ENCODE measurements at regions not wholly inside any gene's neighbourhood (a gene's known extent, or its start where the extent isn't known, plus 50 kb on each side); places are given as distances from the start of the nearest gene placed in this dataset.

DNA sequence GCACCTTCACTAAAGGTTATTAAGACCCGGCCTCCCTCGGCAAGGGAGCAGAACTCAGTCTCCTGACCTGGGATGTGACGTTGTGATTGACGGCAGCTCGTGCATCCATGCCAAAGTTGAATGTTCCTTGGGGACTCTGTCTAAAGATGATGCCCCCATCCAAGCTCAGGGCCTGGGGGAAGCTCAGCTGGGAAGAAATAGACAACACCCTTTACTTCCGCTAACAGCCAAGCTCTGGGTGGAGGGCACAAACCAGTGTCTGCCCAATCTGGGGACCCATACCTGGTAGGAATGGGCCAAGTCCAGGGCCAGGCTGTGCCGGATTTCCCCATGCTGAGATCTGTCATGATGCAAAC, 95.4 kb downstream of the RMI2 start:
- DNase-seq (ENCODE audit: low read depth), result no peak

DNA sequence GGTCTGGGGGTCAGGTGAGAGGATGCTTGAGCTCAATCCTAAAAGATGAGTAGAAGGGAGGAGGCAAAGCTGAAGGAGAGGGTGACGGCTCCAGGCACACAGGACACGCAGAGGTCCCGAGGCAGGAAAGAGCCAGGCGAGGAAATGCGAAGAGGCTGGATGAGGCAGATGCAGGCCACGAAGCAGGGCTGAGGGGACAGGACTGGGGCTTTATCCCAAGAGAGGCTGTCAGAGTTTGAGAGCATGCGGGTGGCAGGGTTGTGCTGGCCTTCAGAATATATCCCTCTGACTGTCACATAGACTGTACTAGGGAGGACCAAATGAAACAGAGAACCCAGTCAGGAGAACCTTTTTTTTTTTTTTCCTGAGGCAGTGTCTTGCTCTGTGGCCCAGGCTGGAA, 100.2 kb downstream of the RMI2 start:
- no peak for DNase-seq (ENCODE audit: low read depth)

DNA sequence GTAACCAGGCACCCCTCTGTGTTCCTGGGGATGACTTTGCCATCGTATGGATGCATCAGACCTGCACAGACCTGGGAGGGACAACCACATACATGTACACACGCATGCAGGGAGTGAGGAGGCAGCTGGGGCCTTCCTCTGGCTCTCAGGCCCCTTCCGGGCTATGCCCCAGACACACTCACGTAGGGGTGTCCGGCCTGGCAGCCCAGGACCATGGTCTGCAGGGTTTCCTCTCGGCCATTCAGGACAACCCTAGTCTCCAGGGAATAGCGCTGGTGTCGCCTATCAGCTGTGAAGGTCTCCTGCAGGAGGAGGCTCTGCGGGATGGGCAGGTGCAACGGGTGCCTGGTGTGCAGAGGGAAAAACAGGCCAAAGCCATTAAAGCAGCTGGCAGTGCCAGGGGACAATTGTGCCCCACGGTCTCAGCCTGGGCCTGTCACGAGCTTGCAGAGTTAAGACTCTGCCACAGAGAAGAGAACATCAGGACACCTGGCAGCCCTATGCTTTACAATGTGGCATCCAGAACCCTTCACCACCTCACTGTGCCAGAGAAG, 101.4 kb downstream of the RMI2 start:
- no peak for DNase-seq (ENCODE audit: low read depth)

DNA sequence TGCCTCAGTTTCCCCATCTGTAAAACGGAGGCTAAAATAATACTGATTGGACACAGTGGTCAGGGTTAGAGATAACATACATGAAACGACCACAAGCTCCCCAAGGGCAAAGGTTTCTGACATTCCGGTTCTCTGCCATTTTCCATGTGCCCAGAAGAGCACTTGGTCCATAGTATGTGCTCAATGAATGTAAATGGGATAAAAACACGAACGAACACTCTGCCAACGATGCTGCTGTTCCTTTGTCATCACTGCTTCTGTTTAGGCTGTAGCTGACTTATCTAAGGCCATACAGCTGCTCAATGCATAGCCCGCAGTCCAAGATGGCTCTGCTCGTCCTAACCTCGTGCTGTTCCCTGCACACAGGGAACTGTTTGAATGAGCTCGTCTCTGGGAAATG, 102.0 kb downstream of the RMI2 start:
- no peak for DNase-seq (ENCODE audit: low read depth)

DNA sequence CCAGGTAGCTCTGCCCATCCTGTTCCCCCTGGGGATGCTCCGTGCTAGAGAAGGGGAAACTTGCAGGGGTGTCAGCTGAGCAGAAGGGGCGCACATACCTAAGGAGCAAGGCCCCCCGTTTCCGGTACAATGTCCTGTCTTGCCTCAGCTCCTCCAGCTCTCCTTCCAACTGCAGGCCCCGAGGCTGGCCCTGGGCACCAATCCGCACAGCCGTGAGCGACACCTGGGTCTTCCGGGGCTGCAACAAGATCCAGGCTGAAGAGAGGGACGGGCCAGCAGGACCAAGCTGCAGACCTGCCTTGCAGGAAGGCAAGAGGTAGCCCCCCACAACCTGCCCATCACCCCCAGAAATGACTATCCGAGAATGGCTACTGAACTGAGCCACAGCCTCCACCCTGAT, 102.6 kb downstream of the RMI2 start:
- DNase-seq (ENCODE audit: low read depth), result no peak

DNA sequence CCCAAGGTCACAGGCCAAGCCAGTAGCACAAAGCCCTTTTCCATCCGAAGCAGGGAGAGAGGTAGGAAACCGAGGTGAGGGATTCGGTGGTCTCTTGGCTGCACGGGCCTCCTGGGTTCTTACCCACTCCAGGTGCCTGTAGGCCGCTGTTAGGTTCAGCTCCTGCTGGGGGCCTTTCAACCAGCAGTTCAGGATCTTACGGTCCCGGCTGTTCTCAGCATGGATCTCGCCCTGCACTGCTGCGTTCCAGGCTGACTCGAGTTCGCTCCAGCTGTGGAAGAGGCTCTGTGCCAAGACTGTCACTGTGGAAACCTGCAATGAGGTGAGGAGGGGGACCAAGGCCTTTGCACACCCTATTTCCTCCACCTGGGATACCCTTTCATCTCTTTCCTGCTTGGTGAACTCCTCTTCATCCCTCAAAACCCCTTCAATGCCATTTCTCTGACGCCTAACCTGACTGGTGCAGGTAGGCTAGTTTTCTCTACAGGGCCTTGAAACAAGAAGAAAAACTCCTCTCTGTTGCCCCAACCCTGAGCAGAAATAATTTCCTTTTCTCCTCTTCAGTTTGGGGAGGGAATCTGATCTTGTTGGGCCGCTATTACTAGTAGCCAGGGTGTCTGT, 103.6 kb downstream of the RMI2 start:
- DNase-seq (ENCODE audit: low read depth), result no peak

DNA sequence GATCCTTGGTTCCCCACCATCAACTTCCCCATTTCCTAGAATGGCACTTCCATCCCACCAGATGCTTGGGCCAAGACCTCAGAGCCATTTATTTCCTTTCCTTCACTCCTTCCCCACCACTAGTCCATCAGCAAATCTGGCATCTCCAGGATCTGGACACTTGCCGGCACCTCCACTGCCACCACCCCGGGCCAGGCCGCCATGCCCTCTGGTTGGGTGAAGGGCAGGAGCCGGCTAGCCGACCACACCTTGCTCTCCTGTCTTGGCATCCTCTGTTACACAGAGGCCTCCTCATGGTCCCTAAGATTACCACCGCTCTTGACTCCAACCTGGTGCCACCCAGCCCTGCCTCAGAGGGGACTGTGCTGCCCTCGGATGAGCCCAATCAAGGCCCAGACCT, 104.5 kb downstream of the RMI2 start:
- no peak for DNase-seq (ENCODE audit: low read depth)

DNA sequence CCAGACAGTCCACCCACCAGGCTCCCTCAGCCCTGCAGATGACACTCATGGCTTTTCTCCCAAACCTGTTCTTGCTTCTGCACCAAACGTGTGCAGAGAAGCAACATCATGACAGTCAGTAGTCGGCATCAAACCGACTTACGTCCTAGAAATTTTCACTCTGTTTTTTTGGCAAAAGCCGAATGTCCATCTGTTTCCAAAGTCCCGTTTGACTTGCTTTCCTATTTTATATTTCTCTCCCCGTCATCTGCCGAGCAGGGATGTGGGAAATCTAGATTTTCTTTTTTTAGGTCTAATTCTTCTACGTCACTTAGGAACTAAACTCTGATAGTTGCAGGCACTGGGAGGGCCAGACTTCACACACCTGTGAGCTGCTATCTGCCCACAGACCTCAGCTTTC, 104.9 kb downstream of the RMI2 start:
- DNase-seq (ENCODE audit: low read depth), result no peak

DNA sequence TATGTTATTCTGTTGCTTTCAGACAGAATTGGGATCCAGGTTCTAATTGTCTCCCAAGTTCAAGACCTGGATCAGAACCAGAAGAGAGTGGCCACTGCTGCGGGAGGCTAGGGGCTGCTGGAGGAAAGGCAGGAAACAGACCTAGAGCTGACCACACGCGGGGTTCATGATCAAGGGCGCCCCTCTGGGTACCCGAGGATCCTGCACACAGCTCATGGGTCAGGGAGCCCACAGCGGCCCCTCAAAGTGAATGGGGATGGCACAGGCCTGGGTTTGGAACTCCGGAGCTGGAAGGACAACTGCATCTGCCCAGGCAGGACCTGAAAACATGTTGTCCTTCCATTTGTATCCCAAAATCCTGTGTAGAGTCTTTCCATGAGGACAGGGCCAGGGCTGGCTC, 107.0 kb downstream of the RMI2 start:
- DNase-seq (ENCODE audit: low read depth), result no peak

DNA sequence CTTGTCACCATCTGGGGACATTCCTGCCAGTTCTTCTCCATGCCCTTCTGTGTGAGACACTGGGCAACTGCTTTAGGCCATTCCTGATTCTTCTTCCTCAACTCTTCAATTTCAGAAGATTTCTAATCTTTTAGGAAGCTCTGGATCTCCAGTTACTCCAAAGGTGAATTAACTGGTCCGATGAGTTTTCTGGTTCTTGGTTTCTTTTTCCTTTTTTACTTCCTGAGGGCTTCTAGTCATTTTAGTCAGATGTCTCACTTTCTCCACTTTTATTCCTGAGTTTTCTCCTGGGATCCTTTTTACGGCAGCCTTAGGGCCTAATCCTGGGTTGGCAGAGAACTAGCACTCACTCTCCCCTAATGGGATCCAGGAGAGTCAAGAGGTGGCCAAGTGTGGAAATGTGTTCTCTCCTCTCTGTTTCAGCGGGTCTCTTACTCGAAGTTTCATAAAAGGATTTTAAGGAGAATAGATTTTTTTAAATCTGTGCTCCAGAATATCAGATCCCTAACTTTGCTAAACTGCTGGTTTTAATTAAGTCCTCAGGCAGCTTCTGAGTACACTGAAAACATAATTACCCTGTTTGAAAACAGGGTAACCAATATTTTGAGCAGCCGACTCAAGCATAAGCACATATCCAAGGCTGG, 107.6 kb downstream of the RMI2 start:
- DNase-seq (ENCODE audit: low read depth), result no peak

DNA sequence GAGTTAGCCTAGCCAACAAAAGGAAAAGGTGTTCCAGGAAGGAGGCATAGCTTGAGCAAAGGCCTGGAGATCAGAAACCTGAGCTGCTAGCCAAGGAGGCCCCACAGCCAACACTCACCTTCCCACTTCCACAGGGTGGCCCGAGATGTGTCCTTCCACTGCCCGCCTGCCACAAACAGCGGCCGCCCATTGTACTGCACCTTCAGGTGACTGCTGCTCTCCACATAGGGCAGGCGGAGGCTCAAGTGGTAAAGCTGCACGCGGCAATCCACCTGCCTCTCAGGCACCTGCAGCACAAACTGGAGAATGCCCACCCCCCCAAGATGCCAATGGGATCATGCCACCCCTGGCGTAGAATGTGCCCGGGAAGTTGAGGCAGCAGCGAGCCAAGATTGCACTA, 111.5 kb downstream of the RMI2 start:
- DNase-seq (ENCODE audit: low read depth), result no peak

DNA sequence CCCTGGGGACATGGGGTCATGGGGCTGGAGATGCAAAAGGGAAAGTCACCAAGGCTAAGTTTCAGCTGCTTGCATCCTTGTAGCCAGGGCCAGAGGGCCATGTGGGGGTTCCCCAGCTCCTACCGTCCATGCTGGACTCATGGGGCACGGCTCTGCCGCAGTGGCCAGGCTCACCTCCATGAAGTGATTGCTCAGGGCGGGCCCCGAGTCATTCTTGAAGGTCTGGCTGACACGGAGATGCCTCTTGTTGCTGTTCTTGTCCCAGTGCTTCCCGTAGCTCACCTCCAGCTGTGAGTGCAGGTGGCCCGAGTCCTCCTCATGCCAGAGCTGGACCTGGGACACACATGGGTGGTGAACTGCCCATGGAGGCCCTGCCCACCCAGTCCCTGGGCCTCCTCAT, 114.5 kb downstream of the RMI2 start:
- DNase-seq (ENCODE audit: low read depth), result no peak

DNA sequence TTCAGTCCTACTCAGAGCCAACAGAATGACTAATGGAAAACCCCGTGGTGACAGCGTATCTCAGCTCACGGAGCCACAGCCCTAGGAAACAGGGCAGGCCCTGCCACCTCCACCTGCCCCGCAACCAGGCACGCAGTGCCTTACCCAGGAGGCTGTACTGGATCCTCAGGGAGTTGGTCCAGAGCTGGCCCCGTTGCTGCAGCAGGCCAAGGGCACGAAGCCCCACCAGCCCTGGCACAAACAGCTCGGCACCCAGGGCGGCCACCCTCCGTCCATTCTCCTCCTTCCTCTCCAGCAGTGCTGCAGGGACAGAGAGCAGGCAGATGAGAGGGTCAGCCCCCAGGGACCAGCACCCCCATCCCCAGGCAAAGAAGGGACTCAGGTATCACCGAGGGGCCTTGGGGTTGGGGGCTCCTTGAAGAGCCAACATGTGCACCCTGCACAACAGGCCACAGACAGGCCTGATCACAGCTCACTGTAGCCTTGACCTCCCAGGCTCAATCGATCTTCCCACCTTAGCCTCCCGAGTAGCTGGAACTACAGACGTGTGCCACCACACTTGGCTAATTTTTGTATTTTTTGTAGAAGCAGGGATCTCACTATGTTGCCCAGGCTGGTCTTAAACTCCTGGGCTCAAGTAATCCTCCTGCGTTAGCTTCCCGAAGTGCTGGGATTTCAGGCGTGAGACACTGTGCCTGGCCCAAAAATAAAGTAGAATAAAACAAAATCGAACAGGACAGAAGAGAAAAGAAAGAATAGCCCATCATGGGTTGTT, 115.7 kb downstream of the RMI2 start:
- no peak for DNase-seq (ENCODE audit: low read depth)

DNA sequence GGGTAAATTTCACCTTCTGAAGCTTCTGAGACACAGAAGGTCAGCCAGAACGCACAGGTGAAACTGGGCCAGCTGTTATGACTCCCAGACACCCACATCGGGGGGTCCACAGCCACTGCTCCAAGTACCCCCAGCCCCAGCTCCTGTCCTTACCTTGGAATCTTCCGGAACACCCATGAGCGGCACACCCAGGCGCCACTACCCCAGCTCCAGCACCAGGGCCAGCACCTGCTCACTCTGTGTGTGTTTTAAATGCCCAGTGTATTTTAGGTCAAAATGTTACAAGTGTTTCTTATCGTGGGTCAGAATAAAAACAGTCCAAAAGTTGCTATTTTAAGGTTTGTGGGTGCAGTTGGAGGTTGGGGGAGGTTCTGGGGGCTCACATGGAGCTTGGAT, 116.3 kb downstream of the RMI2 start:
- DNase-seq (ENCODE audit: low read depth), result no peak

DNA sequence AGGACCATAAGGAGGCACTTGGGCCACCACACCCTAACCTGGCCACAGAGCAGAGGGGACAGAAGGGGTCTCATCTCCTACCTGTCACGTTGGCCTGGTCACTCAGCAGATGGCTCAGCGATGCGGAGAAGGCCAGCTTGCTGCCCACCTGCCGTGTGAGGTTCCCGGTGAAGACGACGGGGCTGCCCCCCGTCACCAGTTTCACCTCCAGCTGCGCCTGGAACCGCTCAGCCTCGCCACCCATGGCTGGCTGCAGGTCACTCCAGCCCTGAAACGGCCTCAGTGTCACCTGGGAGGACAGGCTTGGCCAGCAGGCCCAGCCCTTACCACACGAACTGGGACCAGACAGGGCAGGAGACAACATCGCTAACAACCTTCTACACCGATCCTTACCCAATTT, 116.8 kb downstream of the RMI2 start:
- DNase-seq (ENCODE audit: low read depth), result no peak

DNA sequence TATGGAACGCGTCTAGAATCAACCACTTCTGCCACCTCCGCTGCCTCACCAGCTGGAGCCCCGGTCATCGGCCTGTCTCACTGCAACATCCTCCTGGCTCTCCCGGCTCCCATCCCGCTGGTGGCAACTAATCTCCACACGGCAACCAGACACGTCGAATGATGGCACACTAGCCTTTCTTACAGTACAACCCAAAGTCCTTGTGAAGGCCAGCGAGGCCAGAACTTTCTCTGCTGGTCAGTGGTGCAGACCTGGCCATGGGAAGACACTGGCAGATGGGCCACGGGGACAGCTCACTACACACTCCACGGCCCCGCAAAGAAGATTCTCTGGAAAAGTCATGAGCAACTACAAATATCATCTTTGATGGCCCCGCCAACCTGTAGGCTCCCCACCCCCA, 117.6 kb downstream of the RMI2 start:
- DNase-seq (ENCODE audit: low read depth), result no peak

DNA sequence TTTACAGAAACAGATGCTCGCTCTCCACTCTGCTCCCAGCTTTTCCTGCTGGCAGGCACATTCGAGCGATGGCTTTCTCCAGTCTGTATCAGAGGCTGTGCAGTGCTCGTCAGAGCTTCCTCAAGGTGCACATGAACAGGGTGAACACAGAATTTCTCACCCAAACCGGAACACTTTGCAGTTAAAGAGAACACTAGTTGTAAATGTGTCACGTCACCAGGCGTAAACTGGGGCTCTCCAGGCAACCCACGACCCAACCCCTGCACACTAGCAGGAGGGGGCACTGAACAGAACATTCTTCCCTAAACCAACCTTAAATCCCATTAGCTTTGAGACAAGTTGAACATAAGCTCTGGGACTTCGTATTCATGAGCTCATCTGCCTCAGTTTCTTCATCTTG, 119.0 kb downstream of the RMI2 start:
- DNase-seq (ENCODE audit: low read depth), result no peak

DNA sequence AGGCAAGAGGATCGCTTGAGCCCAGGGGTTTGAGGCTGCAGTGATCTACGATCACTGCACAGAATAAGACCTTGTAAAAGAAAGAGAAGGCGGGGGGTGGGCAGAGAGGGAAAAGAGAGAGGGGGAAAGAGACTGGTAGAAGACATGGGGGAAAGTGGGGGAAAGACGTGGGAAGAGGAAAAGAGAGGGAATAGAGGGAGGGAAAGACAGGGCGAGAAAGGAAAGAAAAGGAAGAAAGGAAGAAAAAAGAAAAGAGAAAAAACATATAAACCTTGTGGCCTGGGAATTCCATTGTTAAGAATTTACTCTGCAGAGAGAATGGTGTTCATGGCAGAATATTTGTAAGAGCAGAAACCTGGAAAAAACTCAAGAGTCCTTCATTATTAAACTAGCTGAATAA, 120.4 kb downstream of the RMI2 start:
- DNase-seq (ENCODE audit: low read depth), result no peak

DNA sequence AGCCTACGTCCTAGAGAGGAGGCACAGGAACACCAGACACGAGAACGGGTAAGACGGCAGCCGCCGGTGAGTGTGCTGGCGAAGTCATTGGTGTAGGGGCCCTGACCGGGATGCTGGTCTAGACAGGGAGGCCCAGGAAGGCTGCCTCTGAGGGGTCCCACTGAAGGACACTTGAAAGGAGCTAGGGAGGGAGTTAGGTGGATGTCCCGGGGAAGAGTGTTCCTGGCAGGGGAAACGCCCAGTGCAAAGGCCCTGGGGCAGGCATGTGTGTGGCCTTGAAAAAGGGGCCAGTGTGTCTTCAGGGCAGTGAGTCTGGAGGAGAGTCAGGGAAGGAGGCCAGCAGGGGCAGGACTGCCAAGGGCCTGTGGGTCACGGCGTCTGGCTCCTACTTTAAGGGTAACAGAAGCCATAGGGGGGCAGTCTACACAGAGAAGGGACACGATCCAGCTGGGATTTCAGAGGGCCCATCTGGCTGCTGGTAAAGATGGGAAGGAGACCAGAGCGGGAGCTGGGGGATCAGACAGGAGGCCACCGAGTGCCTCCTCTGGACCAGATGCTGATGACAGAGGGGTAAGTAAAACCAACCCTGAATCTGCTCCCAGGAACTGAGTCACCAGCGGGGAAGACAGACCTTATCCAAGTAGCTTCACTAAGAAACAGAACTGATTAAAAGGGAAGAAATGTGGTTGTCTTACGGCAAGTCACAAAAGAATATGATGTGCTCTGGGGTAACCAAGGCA, 115.9 kb downstream of the LITAF start:
- DNase-seq (ENCODE audit: low read depth), result no peak

DNA sequence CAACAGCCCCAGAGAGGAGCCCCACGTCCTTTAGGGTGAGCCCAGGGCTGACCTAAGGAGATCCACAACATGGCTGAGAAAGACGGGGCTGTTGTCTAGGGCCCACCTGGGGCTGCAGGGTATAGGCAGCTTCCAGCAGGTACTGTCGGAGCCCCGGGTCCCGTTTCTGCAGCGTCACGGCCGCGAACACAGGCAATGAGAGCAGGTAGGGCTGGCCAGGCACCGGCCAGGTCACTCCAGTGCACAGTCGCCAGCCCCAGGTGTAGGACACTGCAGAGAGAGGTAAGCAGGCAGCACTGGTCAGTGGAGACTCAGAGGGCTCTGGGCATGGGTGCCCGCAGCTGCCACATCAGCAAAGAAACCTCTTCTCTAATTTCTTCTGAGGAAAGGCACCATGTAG, 115.2 kb downstream of the LITAF start:
- no peak for DNase-seq (ENCODE audit: low read depth)

DNA sequence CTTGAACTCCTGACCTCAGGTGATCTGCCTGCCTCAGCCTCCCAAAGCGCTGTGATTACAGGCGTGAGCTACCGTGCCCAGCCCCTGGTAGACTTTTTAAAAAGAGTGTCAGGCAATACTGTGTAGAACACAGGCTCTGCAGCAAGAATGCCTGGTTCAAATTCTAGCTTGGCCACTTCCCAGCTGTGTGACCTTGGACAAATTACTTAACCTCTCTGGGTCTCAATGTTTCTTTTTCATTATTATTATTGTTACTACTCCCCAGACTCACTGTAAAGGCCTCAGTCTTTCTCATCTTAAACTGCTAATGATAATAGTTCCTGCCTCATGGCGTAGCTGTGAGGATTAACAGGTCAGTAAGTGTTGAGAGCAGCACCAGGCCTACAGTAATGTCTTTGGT, 114.3 kb downstream of the LITAF start:
- no peak for DNase-seq (ENCODE audit: low read depth)

DNA sequence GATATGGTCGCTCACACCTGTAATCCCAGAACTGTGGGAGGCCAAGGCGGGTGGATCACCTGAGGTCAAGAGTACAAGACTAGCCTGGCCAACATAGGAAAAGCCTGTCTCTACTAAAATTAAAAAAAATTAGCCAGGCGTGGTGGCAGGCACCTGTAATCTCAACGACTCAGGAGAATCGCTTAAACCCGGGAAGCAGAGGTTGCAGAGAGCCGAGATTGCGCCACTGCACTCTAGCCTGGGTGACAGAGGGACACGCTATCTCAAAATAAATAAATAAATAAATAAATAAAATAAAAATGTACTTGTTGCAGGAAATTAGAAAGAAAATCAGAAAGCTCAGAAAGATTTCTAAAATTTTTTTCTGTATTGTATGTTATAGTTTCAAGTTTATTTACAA, 113.9 kb downstream of the LITAF start:
- DNase-seq (ENCODE audit: low read depth), result no peak

DNA sequence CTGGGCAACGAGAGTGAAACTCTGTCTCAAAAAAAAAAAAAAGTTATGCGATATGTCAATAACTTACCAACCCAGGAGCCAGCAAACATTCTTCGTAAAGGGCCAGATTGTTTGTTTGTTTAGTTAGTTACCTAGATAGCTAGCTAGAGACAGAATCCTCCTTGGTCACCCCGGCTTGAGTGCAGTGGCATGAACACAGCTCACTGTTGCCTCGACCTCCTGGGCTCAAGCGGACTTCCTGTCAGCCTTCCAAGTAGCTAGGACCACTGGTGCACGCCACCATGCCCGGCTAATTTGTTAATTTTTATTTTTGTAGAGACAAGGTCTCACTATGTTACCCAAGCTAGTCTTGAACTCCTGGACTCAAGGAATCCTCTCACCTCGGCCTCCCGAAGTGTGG, 113.0 kb downstream of the LITAF start:
- DNase-seq (ENCODE audit: low read depth), result no peak

Measured in Daoy (cell line).